Activated CD4-positive, alpha-beta T cell treated with anti-CD3 and anti-CD28 coated beads, Interleukin-2, amount 10 ng/mL, durations not matched to agents 24 days and 14 days (primary cell): ENCODE measurements at regions not wholly inside any gene's neighbourhood (a gene's known extent, or its start where the extent isn't known, plus 50 kb on each side); places are given as distances from the start of the nearest gene placed in this dataset.
A peak's percentile ranks its signal among the peaks of the same experiment; 100 is the strongest.

ENCODE experiments used
- DNase-seq: peaks from one replicate; pipeline ENCODE4 v3.0.0; 2022
- H3K27ac Mint-ChIP-seq: one replicate; pipeline ENCODE4 v1.8.0; 2022; ENCODE audit warnings: mild to moderate bottlenecking, mixed read lengths
- H3K27me3 Mint-ChIP-seq: one replicate; pipeline ENCODE4 v1.8.0; 2022; ENCODE audit warnings: mixed read lengths
- H3K36me3 Mint-ChIP-seq: one replicate; pipeline ENCODE4 v1.8.0; 2022; ENCODE audit warnings: low read depth, mild to moderate bottlenecking, mixed read lengths
- H3K4me1 Mint-ChIP-seq: one replicate; pipeline ENCODE4 v1.8.0; 2021; ENCODE audit warnings: mixed read lengths
- H3K4me3 Mint-ChIP-seq: one replicate; pipeline ENCODE4 v1.8.0; 2022; ENCODE audit warnings: mild to moderate bottlenecking, moderate library complexity, mixed read lengths
- H3K9me3 Mint-ChIP-seq: one replicate; pipeline ENCODE4 v1.8.0; 2021; ENCODE audit warnings: mixed read lengths
- intact Hi-C: fragments of 100-400 bp; cut with micrococcal nuclease; formaldehyde crosslinking; loops from one replicate; pipeline ENCODE4 v1.15.1; 2023

DNA sequence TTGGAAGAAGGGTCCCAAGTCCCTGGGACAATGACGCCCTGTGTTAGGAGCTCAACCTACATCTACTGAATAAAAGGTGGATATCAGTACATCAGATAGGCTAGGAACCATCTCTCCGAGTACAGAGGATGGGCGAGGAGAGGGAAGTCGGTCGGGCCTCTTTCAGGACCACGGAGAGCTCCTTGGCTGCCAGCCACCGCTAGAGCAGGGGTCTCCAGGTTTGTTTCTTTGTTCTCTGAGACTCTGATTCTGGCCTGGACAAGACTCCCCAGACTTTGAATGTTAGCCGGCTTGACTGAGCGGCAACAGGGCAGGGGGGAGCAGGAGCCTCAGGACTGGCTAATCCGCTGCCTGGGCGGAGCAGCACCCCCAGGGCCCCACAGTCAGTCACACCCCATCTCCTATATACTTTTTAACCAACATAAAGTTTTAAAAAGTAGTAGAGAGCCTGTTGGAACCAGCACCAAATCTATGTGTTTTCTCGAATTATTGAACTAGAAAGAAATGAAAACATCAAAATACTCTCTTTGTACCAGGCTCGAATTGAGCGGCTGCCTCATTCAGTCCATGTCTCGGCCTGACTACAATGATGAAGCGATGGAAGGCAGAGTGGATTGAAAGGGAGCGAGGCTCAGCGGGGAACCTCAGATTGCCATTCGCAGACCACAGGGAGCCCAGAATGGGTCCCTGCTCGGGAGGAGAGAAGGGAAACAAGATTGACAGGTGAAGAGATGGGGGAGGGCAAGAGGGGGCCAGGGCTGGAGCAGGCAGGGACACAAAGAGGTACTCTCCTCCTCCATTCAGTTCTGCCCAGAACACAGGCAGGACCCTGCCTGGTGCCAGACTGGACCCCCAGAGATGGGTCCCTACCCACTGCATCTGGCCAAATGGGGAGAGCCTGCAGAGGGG lies 131.6 kb downstream of the TPRA1 start:
- H3K36me3 Mint-ChIP-seq, result no peaks in the 10 kb centered on the region

GRCh38 chr3:127457546-127458145 lies 132.9 kb downstream of the TPRA1 start:
- peaks cover 50% of the 10 kb centered on the region for H3K27me3 Mint-ChIP-seq
- H3K4me3 Mint-ChIP-seq, result no peak overlapping the region
- no peaks in the 10 kb centered on the region for H3K36me3 Mint-ChIP-seq
- no peak overlapping the region for H3K27ac Mint-ChIP-seq
- intact Hi-C loops, result loop anchor here (5.0 kb wide), 1 partner anchor 705 kb away; no protein-coding TSS in a partner anchor
- no peak for DNase-seq
- H3K4me1 Mint-ChIP-seq, result no peaks in the 10 kb centered on the region
- H3K9me3 Mint-ChIP-seq, result no peaks in the 10 kb centered on the region

More for the DNA sequence above, 131.6 kb downstream of the TPRA1 start:
- intact Hi-C loops, result loop anchor here (5.0 kb wide), 1 partner anchor 707 kb away; no protein-coding TSS in a partner anchor
- Mint-ChIP-seq H3K27me3 (peaks cover 43% of the 10 kb centered on the region), H3K27ac (no peak overlapping the region), H3K9me3 (no peaks in the 10 kb centered on the region), H3K4me1 (no peaks in the 10 kb centered on the region), H3K4me3 (no peak overlapping the region)
- peak; percentile 79 for DNase-seq

GRCh38 chr3:127457094-127457475 lies 133.4 kb downstream of the TPRA1 start:
- Mint-ChIP-seq H3K4me1 (no peaks in the 10 kb centered on the region), H3K27ac (no peak overlapping the region), H3K4me3 (no peak overlapping the region), H3K9me3 (no peaks in the 10 kb centered on the region), H3K27me3 (peaks cover 50% of the 10 kb centered on the region), H3K36me3 (no peaks in the 10 kb centered on the region)
- intact Hi-C loops, result loop anchor here (5.0 kb wide), 1 partner anchor 705 kb away; no protein-coding TSS in a partner anchor
- peak; percentile 61 for DNase-seq

- no peaks in the 10 kb centered on the region for H3K36me3 Mint-ChIP-seq
- intact Hi-C loops, result loop anchor here (5.0 kb wide), 1 partner anchor 704 kb away; no protein-coding TSS in a partner anchor
- peaks cover 53% of the 10 kb centered on the region for H3K27me3 Mint-ChIP-seq
- no peaks in the 10 kb centered on the region for H3K9me3 Mint-ChIP-seq
- H3K4me3 Mint-ChIP-seq, result no peak overlapping the region
- no peak overlapping the region for H3K27ac Mint-ChIP-seq
- H3K4me1 Mint-ChIP-seq, result no peaks in the 10 kb centered on the region
- no peak for DNase-seq
Measured at GRCh38 chr3:127456471-127457093, 134.0 kb downstream of the TPRA1 start.

GRCh38 chr3:127455541-127456450 lies 134.7 kb downstream of the TPRA1 start:
- peaks cover 53% of the 10 kb centered on the region for H3K27me3 Mint-ChIP-seq

GRCh38 chr3:127454968-127455367 lies 135.6 kb downstream of the TPRA1 start:
- Mint-ChIP-seq H3K36me3 (no peaks in the 10 kb centered on the region), H3K27ac (no peak overlapping the region), H3K4me3 (no peak overlapping the region), H3K9me3 (no peaks in the 10 kb centered on the region), H3K27me3 (peaks cover 51% of the 10 kb centered on the region), H3K4me1 (no peaks in the 10 kb centered on the region)
- intact Hi-C loops, result loop anchor here (1.0 to 5.0 kb wide), 3 partner anchors 703 to 932 kb away; no protein-coding TSS in a partner anchor
- DNase-seq, result no peak

More at GRCh38 chr3:127455541-127456450, 134.7 kb downstream of the TPRA1 start:
- intact Hi-C loops, result loop anchor here (1.0 to 5.0 kb wide), 3 partner anchors 703 to 933 kb away; no protein-coding TSS in a partner anchor
- Mint-ChIP-seq H3K4me3 (no peak overlapping the region), H3K36me3 (no peaks in the 10 kb centered on the region), H3K27ac (no peak overlapping the region), H3K4me1 (no peaks in the 10 kb centered on the region), H3K9me3 (no peaks in the 10 kb centered on the region)
- DNase-seq, result peak; percentile 87

- intact Hi-C loops, result loop anchor here (2.0 kb wide), 1 partner anchor 931 kb away; no protein-coding TSS in a partner anchor
- Mint-ChIP-seq H3K27me3 (peaks cover 49% of the 10 kb centered on the region), H3K36me3 (no peaks in the 10 kb centered on the region), H3K9me3 (no peaks in the 10 kb centered on the region), H3K4me1 (no peaks in the 10 kb centered on the region), H3K27ac (no peak overlapping the region), H3K4me3 (no peak overlapping the region)
- DNase-seq, result no peak
Measured at GRCh38 chr3:127454051-127454450, 136.5 kb downstream of the TPRA1 start.

DNA sequence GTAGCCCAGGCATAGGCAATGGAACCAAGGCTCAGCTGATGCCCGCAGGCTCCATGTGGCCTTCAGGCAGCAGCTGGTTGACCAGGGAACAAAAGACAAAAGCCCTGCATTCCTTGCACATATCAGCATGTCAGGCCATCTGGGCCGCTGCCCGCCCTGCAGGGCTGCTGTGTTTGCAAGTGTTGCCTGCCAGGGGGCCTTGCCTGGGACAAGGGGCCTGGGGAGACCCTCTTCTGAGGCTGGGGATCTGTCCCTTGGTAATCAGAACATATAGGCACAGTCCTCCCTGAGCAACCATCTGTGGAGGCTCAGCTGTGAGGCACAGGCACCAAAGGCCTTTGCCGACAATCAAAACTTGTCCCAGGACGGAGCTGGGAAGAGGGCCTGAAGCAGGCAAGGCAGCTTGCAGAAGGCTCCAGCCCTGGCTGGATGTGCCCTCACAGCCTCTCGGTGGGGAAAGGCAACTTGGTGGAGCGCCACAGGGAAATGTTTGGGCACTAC lies 138.2 kb downstream of the TPRA1 start:
- Mint-ChIP-seq H3K9me3 (no peaks in the 10 kb centered on the region), H3K4me1 (no peaks in the 10 kb centered on the region), H3K4me3 (no peak overlapping the region), H3K27me3 (peaks cover 36% of the 10 kb centered on the region), H3K36me3 (no peaks in the 10 kb centered on the region), H3K27ac (no peak overlapping the region)
- no peak for DNase-seq
- intact Hi-C loops, result no loop called here

- H3K4me1 Mint-ChIP-seq, result no peaks in the 10 kb centered on the region
- intact Hi-C loops, result no loop called here
Measured at GRCh38 chr3:127451321-127451720, 139.2 kb downstream of the TPRA1 start.

DNA sequence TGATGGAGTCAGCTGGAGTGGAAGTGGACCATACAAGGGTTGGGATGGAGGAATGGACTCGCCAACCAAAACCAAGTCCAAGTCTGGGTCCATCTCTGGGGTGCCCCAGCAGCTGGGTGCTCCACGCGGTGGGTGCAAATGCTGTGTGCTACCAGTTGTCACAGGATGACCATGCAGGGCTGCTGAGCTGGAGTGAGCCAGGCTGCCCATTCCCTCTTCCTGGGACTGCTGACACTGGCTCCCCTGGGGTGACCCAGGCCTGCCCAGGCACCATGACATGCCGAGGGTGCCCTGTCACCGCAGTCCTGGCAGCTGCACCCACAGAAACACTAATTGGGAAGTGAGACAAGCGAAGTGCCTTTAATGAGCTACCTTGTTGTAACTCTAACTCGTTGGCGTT lies 140.2 kb downstream of the TPRA1 start:
- H3K9me3 Mint-ChIP-seq, result no peaks in the 10 kb centered on the region
- DNase-seq, result no peak
- H3K27ac Mint-ChIP-seq, result no peak overlapping the region
- no peak overlapping the region for H3K4me3 Mint-ChIP-seq
- intact Hi-C loops, result no loop called here
- peaks cover 21% of the 10 kb centered on the region for H3K27me3 Mint-ChIP-seq
- H3K36me3 Mint-ChIP-seq, result no peaks in the 10 kb centered on the region
- H3K4me1 Mint-ChIP-seq, result no peaks in the 10 kb centered on the region

More at GRCh38 chr3:127451321-127451720, 139.2 kb downstream of the TPRA1 start:
- Mint-ChIP-seq H3K27me3 (peaks cover 27% of the 10 kb centered on the region), H3K27ac (no peak overlapping the region), H3K4me3 (no peak overlapping the region), H3K9me3 (no peaks in the 10 kb centered on the region), H3K36me3 (no peaks in the 10 kb centered on the region)
- no peak for DNase-seq

GRCh38 chr3:127449486-127450212 lies 140.9 kb downstream of the TPRA1 start:
- Mint-ChIP-seq H3K9me3 (no peaks in the 10 kb centered on the region), H3K4me3 (no peak overlapping the region), H3K27me3 (peaks cover 14% of the 10 kb centered on the region), H3K36me3 (no peaks in the 10 kb centered on the region), H3K4me1 (no peaks in the 10 kb centered on the region), H3K27ac (no peak overlapping the region)
- intact Hi-C loops, result no loop called here
- DNase-seq, result no peak

DNA sequence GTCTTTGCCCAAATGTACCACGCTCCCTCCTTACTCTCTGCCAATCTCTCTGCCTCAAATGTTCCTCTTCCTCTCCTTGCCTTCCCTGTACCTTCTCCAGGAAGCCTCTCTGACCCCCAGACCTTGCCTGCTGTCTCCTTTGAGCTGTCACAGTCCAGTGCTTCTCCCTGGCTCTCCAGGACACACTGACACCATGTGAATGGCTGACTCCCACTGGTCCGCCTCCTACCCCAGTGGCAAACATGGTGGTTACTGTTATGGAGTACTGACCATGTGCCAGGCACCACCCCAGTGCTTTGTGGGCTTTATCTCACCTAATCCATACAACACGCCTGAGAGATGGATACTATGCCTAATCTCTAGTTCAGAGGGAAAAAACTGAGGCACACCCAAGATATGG lies 141.9 kb downstream of the TPRA1 start:
- H3K9me3 Mint-ChIP-seq, result no peaks in the 10 kb centered on the region
- H3K4me3 Mint-ChIP-seq, result no peak overlapping the region
- H3K27me3 Mint-ChIP-seq, result peaks cover 10% of the 10 kb centered on the region
- H3K27ac Mint-ChIP-seq, result no peak overlapping the region
- no peak for DNase-seq
- intact Hi-C loops, result no loop called here
- H3K36me3 Mint-ChIP-seq, result no peaks in the 10 kb centered on the region
- H3K4me1 Mint-ChIP-seq, result no peaks in the 10 kb centered on the region
